ENCODE measurements at regions not wholly inside any gene's neighbourhood (a gene's known extent, or its start where the extent isn't known, plus 50 kb on each side); places are given as distances from the start of the nearest gene placed in this dataset.

DNA sequence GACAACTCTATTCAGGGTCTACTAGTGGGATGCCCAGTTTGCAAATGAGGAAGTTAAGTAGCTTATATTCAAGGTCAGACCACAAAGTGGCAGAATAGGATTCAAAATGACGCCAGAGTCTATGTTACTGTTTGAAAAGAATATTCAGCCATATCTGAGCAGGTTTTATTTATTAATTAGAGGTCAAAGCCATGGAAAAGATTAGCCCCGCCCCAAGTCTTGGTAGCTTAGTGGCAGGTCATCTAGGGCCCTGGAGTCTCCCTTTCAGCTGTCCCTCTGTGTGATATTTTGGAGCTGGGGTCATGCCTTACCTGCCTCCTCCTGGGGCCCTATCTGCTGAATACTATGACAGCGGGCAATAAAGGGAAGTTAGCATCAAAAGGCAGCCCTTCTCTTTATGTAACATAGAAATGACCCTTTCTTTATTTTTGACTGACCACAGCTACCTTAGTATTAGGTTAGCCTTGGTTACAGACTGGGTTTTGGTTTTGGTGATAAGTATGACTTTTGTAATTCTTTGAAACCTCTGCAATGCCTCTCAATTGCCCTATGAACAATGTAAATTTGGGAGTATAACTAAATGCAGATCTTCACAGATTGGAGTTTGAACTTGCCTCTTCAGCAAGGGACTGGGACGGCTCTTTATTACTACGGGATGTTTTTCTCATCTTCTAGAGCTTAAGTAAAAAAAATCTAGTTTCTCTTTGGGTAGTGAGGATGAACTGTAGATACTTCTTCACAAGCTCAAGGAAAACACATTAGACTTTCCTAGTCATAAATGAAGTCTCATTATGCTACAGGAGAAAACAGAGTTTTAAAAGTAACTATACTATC, 153.0 kb upstream of the ITGA4 start:
- DNase-seq, result no peak

GRCh38 chr2:181305301-181306123, 151.7 kb upstream of the ITGA4 start:
- DNase-seq, result no peak

DNA sequence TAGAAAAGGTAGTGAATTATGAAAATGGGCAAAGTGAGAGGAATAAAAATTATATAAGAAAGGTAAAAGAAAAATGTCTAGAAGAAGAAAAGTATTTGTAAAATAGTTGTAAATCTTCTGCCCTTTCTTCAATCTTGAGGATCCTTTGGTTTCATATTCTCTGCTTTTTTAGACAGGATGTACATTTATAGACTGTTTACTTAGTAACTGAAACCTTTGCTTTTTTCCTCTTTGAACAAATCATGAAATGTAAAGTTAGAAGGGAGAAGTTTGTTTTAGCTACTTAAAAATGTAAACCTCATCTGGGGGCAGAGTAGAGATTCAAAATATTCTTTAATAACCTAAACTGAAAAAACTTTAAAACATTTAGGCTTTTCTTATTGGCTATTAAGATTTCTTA, 150.4 kb upstream of the ITGA4 start:
- no peak for DNase-seq

- no peak for DNase-seq
Observed at GRCh38 chr2:181307203-181307991, 149.8 kb upstream of the ITGA4 start.

- no peak for DNase-seq
Observed at GRCh38 chr2:181308766-181309515, 148.2 kb upstream of the ITGA4 start.

- no peak for DNase-seq
Observed at GRCh38 chr2:181309586-181309985, 147.6 kb upstream of the ITGA4 start.

DNA sequence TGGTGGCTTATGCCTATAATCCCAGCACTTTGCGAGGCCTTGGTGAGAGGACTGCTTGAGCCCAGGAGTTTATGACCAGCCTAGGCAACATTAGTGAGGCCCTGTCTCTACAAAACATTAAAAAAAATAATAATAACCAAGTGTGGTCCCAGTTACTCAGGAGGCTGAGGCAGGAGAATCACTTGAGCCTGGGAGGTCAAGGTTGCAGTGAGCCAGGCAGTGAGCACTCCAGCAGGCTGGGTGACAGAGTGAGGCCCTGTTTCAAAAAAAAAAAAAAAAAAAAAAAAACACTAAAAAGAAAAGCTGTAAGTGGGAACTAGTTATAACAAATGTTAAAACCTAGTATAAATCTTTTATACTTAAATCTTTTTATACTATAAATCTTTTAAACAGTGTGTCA, 146.2 kb upstream of the ITGA4 start:
- no peak for DNase-seq

GRCh38 chr2:181311837-181312236, 145.3 kb upstream of the ITGA4 start:
- DNase-seq, result no peak

- no peak for DNase-seq
Observed at GRCh38 chr2:181312515-181312927, 144.7 kb upstream of the ITGA4 start.

DNA sequence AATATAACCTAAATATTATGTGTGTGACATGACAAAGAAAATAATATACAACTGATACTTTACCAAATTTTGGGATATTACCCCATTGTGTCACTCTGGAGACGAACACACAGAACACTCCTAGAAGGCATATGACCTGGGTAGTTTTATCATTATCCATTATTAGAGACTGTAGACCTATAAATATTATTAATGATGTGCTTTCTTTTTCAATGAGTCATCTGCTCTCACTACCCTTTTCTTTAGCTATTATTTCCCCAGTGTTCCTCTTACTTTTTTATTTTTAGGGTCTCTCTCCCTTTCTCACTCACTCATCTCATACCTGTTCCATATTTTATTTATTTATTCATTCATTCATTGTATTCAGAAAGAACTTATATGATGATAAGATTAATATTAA, 143.3 kb upstream of the ITGA4 start:
- DNase-seq, result no peak

DNA sequence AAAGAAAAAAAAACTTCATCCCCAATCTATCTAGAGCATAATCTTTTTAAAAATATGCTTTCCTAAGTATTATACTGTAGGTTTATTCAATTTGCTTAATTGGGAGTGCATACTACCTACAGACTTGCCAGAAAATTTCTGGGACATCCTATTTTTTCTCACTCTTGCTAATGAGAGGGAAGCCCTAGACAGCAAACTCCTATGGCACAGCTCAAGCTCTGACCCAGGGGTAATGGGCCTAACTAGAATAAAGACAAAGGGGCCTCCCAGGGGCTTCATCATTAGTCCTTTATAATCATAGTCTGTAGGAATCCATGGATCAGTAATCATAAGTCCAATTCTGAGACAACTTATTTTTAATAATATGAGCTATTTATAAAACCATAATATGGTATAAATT, 142.6 kb upstream of the ITGA4 start:
- no peak for DNase-seq

GRCh38 chr2:181317511-181317910, 139.7 kb upstream of the ITGA4 start:
- no peak for DNase-seq

- no peak for DNase-seq
Observed at GRCh38 chr2:181318504-181319280, 138.5 kb upstream of the ITGA4 start.

- DNase-seq, result no peak
Observed at GRCh38 chr2:181319286-181319685, 137.9 kb upstream of the ITGA4 start.

GRCh38 chr2:181320638-181321037, 136.5 kb upstream of the ITGA4 start:
- no peak for DNase-seq

DNA sequence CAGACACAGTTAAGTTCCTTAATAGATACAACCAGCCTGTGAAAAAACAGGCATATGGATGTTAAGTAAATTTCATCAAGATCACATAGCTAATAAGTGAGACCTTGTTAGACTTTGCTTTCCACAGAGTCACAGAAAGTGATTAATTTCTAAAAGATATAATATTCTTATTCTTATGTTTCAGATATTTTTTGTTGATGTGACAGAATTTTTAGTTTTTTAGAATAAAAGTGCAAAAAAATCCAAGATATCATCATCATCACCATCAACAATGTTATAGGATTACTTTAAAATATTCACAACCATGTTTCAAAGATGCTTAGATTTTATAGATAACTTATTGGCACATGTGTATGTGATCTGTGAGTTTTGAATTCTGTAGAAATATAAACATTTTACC, 132.3 kb upstream of the ITGA4 start:
- DNase-seq, result no peak

DNA sequence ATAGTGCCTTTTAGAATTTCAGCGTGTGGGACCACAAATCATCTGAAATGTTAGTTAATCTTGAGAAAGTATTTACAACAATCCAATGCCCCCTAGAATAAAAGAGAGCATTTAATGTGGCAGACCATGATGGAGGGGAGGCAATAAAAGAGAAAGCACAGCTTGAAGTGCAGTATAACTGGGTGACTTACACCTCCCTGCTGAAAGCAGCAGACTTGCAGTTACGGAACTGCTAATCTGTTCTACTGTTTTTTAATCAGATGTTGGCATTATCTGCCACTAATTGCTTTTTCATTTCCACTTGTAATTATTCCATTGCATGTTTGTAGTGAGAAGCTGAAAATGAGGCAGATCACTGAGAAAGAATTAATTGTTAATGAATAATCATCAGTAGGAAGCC, 130.5 kb upstream of the ITGA4 start:
- no peak for DNase-seq

GRCh38 chr2:181330286-181330685, 126.9 kb upstream of the ITGA4 start:
- no peak for DNase-seq

DNA sequence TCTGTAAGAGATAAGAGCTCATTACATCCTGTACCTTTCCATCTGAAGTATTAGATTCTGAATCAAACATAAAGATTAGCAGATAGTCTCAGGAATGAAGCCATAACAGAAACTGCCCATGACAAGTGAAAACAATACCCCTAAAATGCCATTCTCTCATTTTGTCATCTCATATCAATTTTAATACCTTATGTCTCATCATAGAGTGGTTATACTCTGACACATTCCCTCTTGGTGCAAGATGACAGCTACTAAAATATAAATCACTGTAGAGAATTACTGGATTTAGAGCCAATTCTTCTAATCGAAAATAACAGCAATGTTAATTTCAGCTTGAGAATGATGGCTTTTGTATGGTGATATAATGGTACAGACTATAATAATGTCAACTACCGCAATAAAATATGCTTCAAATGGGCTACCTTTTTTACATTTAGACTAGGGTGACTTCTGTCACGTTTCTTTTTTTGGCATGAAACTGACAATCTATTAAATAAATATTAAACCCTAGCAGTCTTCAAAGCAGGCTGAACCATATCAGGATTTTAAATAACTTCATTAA, 125.1 kb upstream of the ITGA4 start:
- no peak for DNase-seq

All from anterior cingulate cortex (tissue), 58 donors.